Esophagus muscularis mucosa (tissue), 3 donors: ENCODE measurements at regions not wholly inside any gene's neighbourhood (a gene's known extent, or its start where the extent isn't known, plus 50 kb on each side); places are given as distances from the start of the nearest gene placed in this dataset.

Source experiments
- CTCF ChIP-seq, 3 experiments: fragments of 200-600 bp in 2 of 3; fragments of 450-650 bp in 1 of 3; sonication (generic) in 2 of 3; IDR thresholded peaks; one replicate each; pipeline ENCODE4 v1.5.1; 2017 to 2019; ENCODE audit warnings: antibody characterized with exemption in 3 of 3, mild to moderate bottlenecking in 2 of 3, moderate library complexity in 1 of 3
- POLR2A ChIP-seq: fragments of 450-650 bp; IDR thresholded peaks from one replicate; pipeline ENCODE4 v1.6.1; 2017; ENCODE audit warnings: antibody characterized with exemption, moderate library complexity, mild to moderate bottlenecking, low read depth

- TF ChIP-seq CTCF (IDR thresholded peaks at IDR 0.05) (no peak), POLR2A (no peak)
Observed at GRCh38 chrX:150306002-150306401, 57.1 kb upstream of the MAMLD1 start.
